ENCODE measurements at regions not wholly inside any gene's neighbourhood (a gene's known extent, or its start where the extent isn't known, plus 50 kb on each side); places are given as distances from the start of the nearest gene placed in this dataset.
A peak's percentile ranks its signal among the peaks of the same experiment; 100 is the strongest.

- no peak for DNase-seq
Observed at GRCh38 chr13:82772816-82773215, 1109.5 kb downstream of the SLITRK1 start.

- no peak for DNase-seq
Observed at GRCh38 chr13:82766732-82767321, 1115.4 kb downstream of the SLITRK1 start.

- no peak for DNase-seq
Observed at GRCh38 chr13:82758044-82758443, 1124.2 kb downstream of the SLITRK1 start.

GRCh38 chr13:82751206-82751605 is 1131.1 kb downstream of the SLITRK1 start:
- no peak for DNase-seq

- no peak for DNase-seq
Observed at GRCh38 chr13:82749551-82749950, 1132.7 kb downstream of the SLITRK1 start.

- no peak for DNase-seq
Observed at GRCh38 chr13:82747958-82748357, 1134.3 kb downstream of the SLITRK1 start.

- no peak for DNase-seq
Observed at GRCh38 chr13:82747291-82747690, 1135.0 kb downstream of the SLITRK1 start.

- no peak for DNase-seq
Observed at GRCh38 chr13:82740442-82740841, 1141.8 kb downstream of the SLITRK1 start.

GRCh38 chr13:82739881-82740280 is 1142.4 kb downstream of the SLITRK1 start:
- no peak for DNase-seq

- DNase-seq: no peak
Observed at GRCh38 chr13:82729401-82729800, 1152.9 kb downstream of the SLITRK1 start.

- peak; percentile 18 for DNase-seq
Observed at GRCh38 chr13:82720986-82721385, 1161.3 kb downstream of the SLITRK1 start.

GRCh38 chr13:82719987-82720386 is 1162.3 kb downstream of the SLITRK1 start:
- DNase-seq: no peak

- DNase-seq: no peak
Observed at GRCh38 chr13:82717249-82717648, 1165.0 kb downstream of the SLITRK1 start.

- no peak for DNase-seq
Observed at GRCh38 chr13:82713687-82714405, 1168.4 kb downstream of the SLITRK1 start.

- DNase-seq: no peak
Observed at GRCh38 chr13:82702513-82702912, 1179.8 kb downstream of the SLITRK1 start.

GRCh38 chr13:82701020-82701419 is 1181.3 kb downstream of the SLITRK1 start:
- DNase-seq: no peak

- DNase-seq: no peak
Observed at GRCh38 chr13:82698941-82699340, 1183.3 kb downstream of the SLITRK1 start.

- DNase-seq: no peak
Observed at GRCh38 chr13:82698383-82698782, 1183.9 kb downstream of the SLITRK1 start.

GRCh38 chr13:82693607-82694006 is 1188.7 kb downstream of the SLITRK1 start:
- DNase-seq: no peak

- DNase-seq: no peak
Observed at GRCh38 chr13:82688400-82688994, 1193.8 kb downstream of the SLITRK1 start.

GRCh38 chr13:82687884-82688283 is 1194.4 kb downstream of the SLITRK1 start:
- DNase-seq: no peak

GRCh38 chr13:82681535-82681934 is 1200.7 kb downstream of the SLITRK1 start:
- no peak for DNase-seq

GRCh38 chr13:82678052-82678451 is 1204.2 kb downstream of the SLITRK1 start:
- no peak for DNase-seq

GRCh38 chr13:82675024-82675423 is 1207.2 kb downstream of the SLITRK1 start:
- no peak for DNase-seq

Measured in hindlimb muscle (tissue), 1 donor.